Endodermal cell (in vitro differentiated cells): ENCODE measurements at regions not wholly inside any gene's neighbourhood (a gene's known extent, or its start where the extent isn't known, plus 50 kb on each side); places are given as distances from the start of the nearest gene placed in this dataset.

Experiments used
- DNase-seq: peaks from one replicate; pipeline ENCODE4 v3.0.0-alpha.2; 2017
- H3K27ac ChIP-seq: 2 replicates; pipeline ENCODE4 v1.5.1; 2013; ENCODE audit warnings: mild to moderate bottlenecking, low read depth, low read length, moderate library complexity
- H3K27me3 ChIP-seq: 2 replicates; pipeline ENCODE4 v1.6.1; 2013; ENCODE audit warnings: mild to moderate bottlenecking, low read length, moderate library complexity; ENCODE audit not compliant: insufficient read depth, control insufficient read depth, poor library complexity, severe bottlenecking
- H3K36me3 ChIP-seq: 2 replicates; pipeline ENCODE4 v1.7.0; 2013; ENCODE audit warnings: mild to moderate bottlenecking, low read length, moderate library complexity; ENCODE audit not compliant: control insufficient read depth, insufficient read depth
- H3K4me1 ChIP-seq: one replicate; pipeline ENCODE4 v1.7.0; 2013; ENCODE audit warnings: low read length; ENCODE audit not compliant: control insufficient read depth, insufficient read depth
- H3K4me3 ChIP-seq: 2 replicates; pipeline ENCODE4 v1.5.1; 2013; ENCODE audit warnings: mild to moderate bottlenecking, low read length, moderate library complexity
- H3K9ac ChIP-seq: 2 replicates; pipeline ENCODE4 v1.6.1; 2013; ENCODE audit warnings: mild to moderate bottlenecking, low read length, moderate library complexity; ENCODE audit not compliant: poor library complexity, severe bottlenecking; ENCODE audit errors: extremely low read depth
- H3K9me3 ChIP-seq: 2 replicates; pipeline ENCODE4 v1.6.1; 2013; ENCODE audit warnings: mild to moderate bottlenecking, low read length, moderate library complexity; ENCODE audit not compliant: control insufficient read depth
- H3K27ac Mint-ChIP-seq: 2 replicates; pipeline ENCODE4 v1.8.0; 2020; ENCODE audit warnings: mixed read lengths
- H3K27me3 Mint-ChIP-seq: 2 replicates; pipeline ENCODE4 v1.8.0; 2021; ENCODE audit warnings: mild to moderate bottlenecking, mixed read lengths; ENCODE audit not compliant: insufficient read depth
- H3K36me3 Mint-ChIP-seq: 2 replicates; pipeline ENCODE4 v1.8.0; 2020; ENCODE audit warnings: low read depth, mixed read lengths
- H3K4me1 Mint-ChIP-seq: 2 replicates; pipeline ENCODE4 v1.8.0; 2020; ENCODE audit warnings: mixed read lengths
- H3K4me3 Mint-ChIP-seq: 2 replicates; pipeline ENCODE4 v1.8.0; 2020; ENCODE audit warnings: mild to moderate bottlenecking, moderate library complexity, mixed read lengths
- H3K9me3 Mint-ChIP-seq: 2 replicates; pipeline ENCODE4 v1.8.0; 2020; ENCODE audit warnings: mild to moderate bottlenecking, mixed read lengths
- CTCF ChIP-seq: fragments of 200-600 bp; sonication (generic); conservative IDR thresholded peaks from 2 replicates; pipeline ENCODE4 v1.5.0; 2021; ENCODE audit warnings: antibody characterized with exemption, mild to moderate bottlenecking
- WGBS, 2 experiments: methylation state at CpG; one replicate each; pipeline versions ENCODE4 v1.1.5 to v1.1.7; 2013; ENCODE audit warnings: missing lambda C conversion rate in 2 of 2, mixed read lengths in 1 of 2; ENCODE audit not compliant: insufficient coverage in 1 of 2, insufficient read length in 1 of 2; 5-methylcytosine and 5-hydroxymethylcytosine counted together

- Mint-ChIP-seq H3K27me3 (no peaks in the 10 kb centered on the region), H3K4me1 (peaks cover 7% of the 10 kb centered on the region), H3K4me3 (no peak overlapping the region), H3K9me3 (no peaks in the 10 kb centered on the region), H3K27ac (no peak overlapping the region), H3K36me3 (no peaks in the 10 kb centered on the region)
- H3K4me1 ChIP-seq: no peaks in the 10 kb centered on the region
- no peak for TF ChIP-seq CTCF
- no peak overlapping the region for H3K4me3 ChIP-seq
- H3K27ac ChIP-seq: no peak overlapping the region
- H3K27me3 ChIP-seq: no peaks in the 10 kb centered on the region
- H3K9ac ChIP-seq: no peak overlapping the region
- no peak for DNase-seq
- WGBS, 2 experiments: 88% methylated on average over 4 of the region's 4 CpGs; no CpG with 5 or more reads in 1 of the 2 experiments
- no peaks in the 10 kb centered on the region for H3K36me3 ChIP-seq
- no peaks in the 10 kb centered on the region for H3K9me3 ChIP-seq
Observed at GRCh38 chr4:15343000-15343399, 84.8 kb upstream of the C1QTNF7 start.

- Mint-ChIP-seq H3K27me3 (no peaks in the 10 kb centered on the region), H3K4me1 (peaks cover 8% of the 10 kb centered on the region), H3K27ac (no peak overlapping the region), H3K36me3 (no peaks in the 10 kb centered on the region), H3K9me3 (no peaks in the 10 kb centered on the region), H3K4me3 (no peak overlapping the region)
- Histone ChIP-seq H3K4me1 (no peaks in the 10 kb centered on the region), H3K9me3 (no peaks in the 10 kb centered on the region), H3K9ac (no peak overlapping the region), H3K4me3 (no peak overlapping the region), H3K27me3 (no peaks in the 10 kb centered on the region), H3K27ac (no peak overlapping the region), H3K36me3 (no peaks in the 10 kb centered on the region)
- TF ChIP-seq CTCF: no peak
- 50% methylated on average over 2 of the region's 2 CpGs; no CpG with 5 or more reads in 1 of the 2 experiments for WGBS, 2 experiments
- DNase-seq: no peak
Observed at GRCh38 chr4:15343581-15343980, 84.3 kb upstream of the C1QTNF7 start.

GRCh38 chr4:15344041-15344440, 83.8 kb upstream of the C1QTNF7 start:
- Histone ChIP-seq H3K4me3 (no peak overlapping the region), H3K9ac (no peak overlapping the region), H3K9me3 (no peaks in the 10 kb centered on the region), H3K27me3 (no peaks in the 10 kb centered on the region), H3K27ac (no peak overlapping the region), H3K36me3 (no peaks in the 10 kb centered on the region), H3K4me1 (no peaks in the 10 kb centered on the region)
- no peaks in the 10 kb centered on the region for H3K36me3 Mint-ChIP-seq
- no peak overlapping the region for H3K27ac Mint-ChIP-seq
- no peaks in the 10 kb centered on the region for H3K9me3 Mint-ChIP-seq
- 89 to 91% methylated on average over 2 of the region's 2 CpGs for WGBS, 2 experiments
- no peaks in the 10 kb centered on the region for H3K27me3 Mint-ChIP-seq
- H3K4me3 Mint-ChIP-seq: no peak overlapping the region
- no peak for TF ChIP-seq CTCF
- DNase-seq: no peak
- H3K4me1 Mint-ChIP-seq: peaks cover 8% of the 10 kb centered on the region
